ENCODE measurements at regions not wholly inside any gene's neighbourhood (a gene's known extent, or its start where the extent isn't known, plus 50 kb on each side); places are given as distances from the start of the nearest gene placed in this dataset.

GRCh38 chr13:76123548-76123947, 487.4 kb downstream of the LMO7 start:
- no peaks in the 10 kb centered on the region for H3K4me1 ChIP-seq
- peaks cover 0 to 51% (median 24%) of the 10 kb centered on the region in 11 donors for H3K9me3 ChIP-seq
- TF ChIP-seq CTCF (IDR thresholded peaks at IDR 0.05), result no peak
- DNase-seq (no peak), ATAC-seq (no peak)
- intact Hi-C loops (cut with DNase I), result no loop called here
- no peaks in the 10 kb centered on the region for H3K27me3 ChIP-seq
- no peak overlapping the region for H3K27ac ChIP-seq
- no peaks in the 10 kb centered on the region for H3K36me3 ChIP-seq
- no peak overlapping the region for H3K4me3 ChIP-seq

DNA sequence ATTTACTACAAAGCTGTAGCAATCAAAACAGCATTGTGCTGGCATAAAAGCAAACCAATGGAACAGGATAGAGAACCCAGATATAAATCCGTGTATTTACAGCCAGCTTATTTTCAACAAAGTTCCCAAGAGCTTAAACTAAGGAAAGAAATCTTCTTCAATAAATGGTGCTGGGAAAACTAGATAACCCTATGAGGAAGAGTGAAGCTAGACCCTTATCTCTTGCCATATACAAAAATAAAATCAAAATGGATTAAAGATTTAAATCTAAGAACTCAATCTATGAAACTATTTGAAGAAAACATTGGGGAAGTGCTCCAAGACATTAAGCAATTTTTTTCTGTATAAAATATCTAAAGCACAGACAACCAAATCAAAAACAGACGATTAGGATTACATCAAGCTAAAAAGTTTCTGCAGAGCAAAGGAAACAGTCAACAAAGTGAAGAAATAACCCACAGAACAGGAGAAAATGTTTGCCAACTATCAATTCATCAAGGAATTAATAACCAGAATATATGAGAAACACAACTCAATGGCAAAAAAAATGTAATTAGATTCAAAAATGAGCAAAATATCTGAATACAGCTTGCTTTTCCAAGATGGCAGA, 480.7 kb downstream of the LMO7 start:
- ATAC-seq (no peak), DNase-seq (no peak)
- 52 to 56% methylated on average over 2 of the region's 2 CpGs for WGBS, 2 donors
- Histone ChIP-seq H3K4me1 (no peaks in the 10 kb centered on the region), H3K27ac (no peak overlapping the region), H3K9me3 (peaks cover 0 to 47% (median 6%) of the 10 kb centered on the region in 11 donors), H3K4me3 (no peak overlapping the region), H3K27me3 (no peaks in the 10 kb centered on the region), H3K36me3 (no peaks in the 10 kb centered on the region)
- intact Hi-C loops (cut with DNase I), result no loop called here
- TF ChIP-seq CTCF (IDR thresholded peaks at IDR 0.05), result no peak

- Histone ChIP-seq H3K27me3 (no peaks in the 10 kb centered on the region), H3K27ac (no peak overlapping the region), H3K4me3 (no peak overlapping the region), H3K36me3 (no peaks in the 10 kb centered on the region), H3K9me3 (peaks cover 0 to 4% (median 0%) of the 10 kb centered on the region in 11 donors), H3K4me1 (no peaks in the 10 kb centered on the region)
- DNase-seq, result no peak
- intact Hi-C loops (cut with DNase I), result no loop called here
- TF ChIP-seq CTCF (IDR thresholded peaks at IDR 0.05), result no peak
- 0 to 48% methylated on average over 1 of the region's 1 CpG for WGBS, 2 donors
- ATAC-seq, result no peak
Measured at GRCh38 chr13:76106763-76107162, 470.6 kb downstream of the LMO7 start.

- Histone ChIP-seq H3K4me1 (no peaks in the 10 kb centered on the region), H3K27me3 (no peaks in the 10 kb centered on the region), H3K36me3 (no peaks in the 10 kb centered on the region), H3K27ac (no peak overlapping the region), H3K4me3 (no peak overlapping the region), H3K9me3 (no peaks in the 10 kb centered on the region)
- no peak for DNase-seq
- no peak for TF ChIP-seq CTCF (IDR thresholded peaks at IDR 0.05)
- intact Hi-C loops (cut with DNase I), result no loop called here
- 70 to 76% methylated on average over 3 of the region's 3 CpGs for WGBS, 2 donors
- no peak for ATAC-seq
Measured at GRCh38 chr13:76094645-76095044, 458.5 kb downstream of the LMO7 start.
